ENCODE measurements at regions not wholly inside any gene's neighbourhood (a gene's known extent, or its start where the extent isn't known, plus 50 kb on each side); places are given as distances from the start of the nearest gene placed in this dataset.
"Not testable (repeated sequence)": the region's sequence is repeated elsewhere in the genome, so short reads cannot be mapped to it uniquely, and the experiment has no call there.

DNA sequence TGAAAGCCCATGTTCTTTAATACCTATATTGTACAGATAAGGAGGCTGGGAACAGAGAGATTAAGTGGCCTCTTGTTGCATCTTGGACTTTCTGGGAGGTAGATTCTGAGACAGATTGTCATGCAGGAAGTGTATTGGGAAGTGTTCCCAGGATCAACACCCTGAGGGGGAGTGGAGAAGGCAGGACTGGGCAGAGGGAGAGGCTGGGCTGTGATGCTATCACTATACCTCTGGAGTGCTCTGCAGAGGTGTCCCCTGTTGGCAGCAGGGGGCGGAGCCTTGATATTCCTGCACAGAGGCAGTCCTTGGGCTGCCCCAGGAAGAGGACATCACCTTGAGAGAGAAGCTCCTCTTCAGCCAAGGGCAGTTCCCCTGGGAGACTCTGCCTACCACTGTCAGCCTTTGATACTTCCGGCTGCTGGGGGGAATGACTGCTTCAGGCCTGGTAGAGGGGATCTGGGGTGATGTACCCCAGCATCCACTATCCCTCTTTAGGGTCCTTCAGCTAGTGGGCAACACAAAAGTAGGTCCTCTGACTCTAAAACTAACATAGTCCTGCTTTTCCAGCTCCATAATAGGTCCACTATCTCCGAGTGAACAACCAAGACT lies 97.4 kb upstream of the RNU6-1 start:
- H3K27ac ChIP-seq (ENCODE audit: low read length): no peak overlapping the region
- H3K4me3 ChIP-seq (ENCODE audit: low read depth in 1 of 2, low read length in 2 of 2): no peak overlapping the region
- H3K36me3 ChIP-seq (ENCODE audit: control insufficient read depth in 1 of 2, insufficient read depth in 2 of 2, low read length in 2 of 2): no peaks in the 10 kb centered on the region
- H3K27me3 ChIP-seq (ENCODE audit: low read depth, low read length): no peaks in the 10 kb centered on the region
- no peaks in the 10 kb centered on the region for H3K4me1 ChIP-seq (ENCODE audit: control insufficient read depth in 1 of 2, insufficient read depth in 2 of 2, low read length in 2 of 2)
- H3K9me3 ChIP-seq (ENCODE audit: control insufficient read depth in 1 of 2, low read length in 2 of 2): no peaks in the 10 kb centered on the region

DNA sequence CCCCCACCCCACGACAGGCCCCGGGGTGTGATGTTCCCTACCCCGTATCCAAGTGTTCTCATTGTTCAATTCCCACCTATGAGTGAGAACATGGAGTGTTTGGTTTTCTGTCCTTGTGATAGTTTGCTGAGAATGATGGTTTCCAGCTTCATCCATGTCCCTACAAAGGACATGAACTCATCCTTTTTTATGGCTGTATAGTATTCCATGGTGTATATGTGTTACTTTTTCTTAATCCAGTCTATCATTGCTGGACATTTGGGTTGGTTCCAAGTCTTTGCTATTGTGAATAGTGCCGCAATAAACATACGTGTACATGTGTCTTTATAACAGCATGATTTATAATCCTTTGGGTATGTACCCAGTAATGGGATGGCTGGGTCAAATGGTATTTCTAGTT lies 99.3 kb upstream of the RNU6-1 start:
- not testable (repeated sequence) for H3K27me3 ChIP-seq (ENCODE audit: low read depth, low read length); H3K4me1 ChIP-seq (ENCODE audit: control insufficient read depth in 1 of 2, insufficient read depth in 2 of 2, low read length in 2 of 2); H3K4me3 ChIP-seq (ENCODE audit: low read depth in 1 of 2, low read length in 2 of 2); H3K36me3 ChIP-seq (ENCODE audit: control insufficient read depth in 1 of 2, insufficient read depth in 2 of 2, low read length in 2 of 2); H3K27ac ChIP-seq (ENCODE audit: low read length); H3K9me3 ChIP-seq (ENCODE audit: control insufficient read depth in 1 of 2, low read length in 2 of 2)

DNA sequence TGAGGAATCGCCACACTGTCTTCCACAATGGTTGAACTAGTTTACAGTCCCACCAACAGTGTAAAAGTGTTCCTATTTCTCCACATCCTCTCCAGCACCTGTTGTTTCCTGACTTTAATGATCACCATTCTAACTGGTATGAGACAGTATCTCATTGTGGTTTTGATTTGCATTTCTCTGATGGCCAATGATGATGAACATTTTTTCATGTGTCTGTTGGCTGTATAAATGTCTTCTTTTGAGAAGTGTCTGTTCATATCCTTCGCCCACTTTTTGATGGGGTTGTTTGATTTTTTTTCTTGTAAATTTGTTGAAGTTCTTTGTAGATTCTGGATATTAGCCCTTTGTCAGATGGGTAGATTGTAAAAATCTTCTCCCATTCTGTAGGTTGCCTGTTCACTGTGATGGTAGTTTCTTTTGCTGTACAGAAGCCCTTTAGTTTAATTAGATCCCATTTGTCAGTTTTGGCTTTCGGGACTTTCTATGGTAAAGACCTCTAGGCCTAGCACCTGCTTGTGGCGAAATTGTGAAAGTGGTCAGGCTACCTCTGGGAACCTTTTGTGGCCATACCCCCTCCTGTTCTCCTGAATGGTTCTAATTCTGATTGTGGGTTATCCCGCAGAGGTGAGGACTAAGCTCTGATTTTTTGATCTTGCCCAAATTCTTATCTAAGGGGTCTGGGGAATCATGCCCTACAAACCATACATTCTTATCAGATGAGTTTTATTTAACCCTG lies 99.9 kb upstream of the RNU6-1 start:
- H3K36me3 ChIP-seq (ENCODE audit: control insufficient read depth in 1 of 2, insufficient read depth in 2 of 2, low read length in 2 of 2); H3K4me1 ChIP-seq (ENCODE audit: control insufficient read depth in 1 of 2, insufficient read depth in 2 of 2, low read length in 2 of 2); H3K4me3 ChIP-seq (ENCODE audit: low read depth in 1 of 2, low read length in 2 of 2); H3K9me3 ChIP-seq (ENCODE audit: control insufficient read depth in 1 of 2, low read length in 2 of 2); H3K27me3 ChIP-seq (ENCODE audit: low read depth, low read length); H3K27ac ChIP-seq (ENCODE audit: low read length): not testable (repeated sequence)

DNA sequence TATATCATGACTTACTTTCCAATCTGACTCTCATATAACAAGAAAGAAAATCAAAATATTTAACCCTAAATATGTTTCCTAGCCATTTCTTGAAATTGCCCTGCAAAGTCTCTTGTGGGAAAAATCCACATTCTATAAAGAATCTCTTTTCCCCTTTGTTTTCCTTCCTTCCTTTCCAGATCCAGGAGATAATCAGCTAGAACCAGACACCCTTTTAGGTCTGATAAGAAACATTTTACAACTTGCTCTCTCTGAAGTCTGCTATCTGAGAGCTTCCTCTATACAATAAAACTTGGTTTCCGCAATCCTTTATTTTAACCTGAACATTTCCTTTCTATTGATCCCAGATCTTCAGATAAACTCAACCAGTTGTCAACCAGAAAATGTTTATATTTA lies 100.5 kb upstream of the RNU6-1 start:
- no peaks in the 10 kb centered on the region for H3K9me3 ChIP-seq (ENCODE audit: control insufficient read depth in 1 of 2, low read length in 2 of 2)
- peaks cover 0 to 9% of the 10 kb centered on the region in 2 donors for H3K4me1 ChIP-seq (ENCODE audit: control insufficient read depth in 1 of 2, insufficient read depth in 2 of 2, low read length in 2 of 2)
- H3K27ac ChIP-seq (ENCODE audit: low read length): no peak overlapping the region
- H3K27me3 ChIP-seq (ENCODE audit: low read depth, low read length): no peaks in the 10 kb centered on the region
- H3K36me3 ChIP-seq (ENCODE audit: control insufficient read depth in 1 of 2, insufficient read depth in 2 of 2, low read length in 2 of 2): no peaks in the 10 kb centered on the region
- no peak overlapping the region for H3K4me3 ChIP-seq (ENCODE audit: low read depth in 1 of 2, low read length in 2 of 2)

DNA sequence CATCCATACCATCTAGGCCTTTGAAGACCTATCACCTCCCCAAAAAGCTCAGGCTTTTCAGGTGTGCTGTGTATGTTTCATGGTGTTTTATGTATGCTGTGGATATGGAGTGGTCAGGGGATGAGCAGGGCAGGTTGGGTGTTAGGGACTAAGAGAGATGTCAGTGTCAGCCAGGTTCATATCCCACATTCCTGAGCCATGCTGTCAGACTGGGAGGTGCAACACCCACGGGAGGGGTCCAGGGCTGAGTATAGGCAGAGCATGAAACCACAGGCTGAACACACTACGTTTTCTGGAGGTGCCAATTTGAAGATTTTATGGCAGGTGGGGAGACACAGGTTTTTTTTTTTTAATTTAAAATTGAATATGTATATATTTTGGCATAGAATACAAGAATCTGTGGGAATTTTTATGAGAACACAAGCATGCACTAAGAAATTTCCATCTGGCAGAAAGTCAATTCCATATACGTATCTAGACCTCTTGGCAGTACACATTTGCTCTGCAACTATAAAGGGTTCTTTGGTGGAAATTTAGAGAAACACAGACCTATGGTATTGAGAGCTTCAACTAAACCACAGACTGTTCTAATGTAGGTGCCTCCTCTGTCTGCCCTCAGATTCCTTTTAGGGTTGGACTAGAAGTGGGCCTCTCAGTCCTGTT lies 101.9 kb upstream of the RNU6-1 start:
- H3K27me3 ChIP-seq (ENCODE audit: low read depth, low read length): no peaks in the 10 kb centered on the region
- peaks cover 0 to 9% of the 10 kb centered on the region in 2 donors for H3K4me1 ChIP-seq (ENCODE audit: control insufficient read depth in 1 of 2, insufficient read depth in 2 of 2, low read length in 2 of 2)
- H3K4me3 ChIP-seq (ENCODE audit: low read depth in 1 of 2, low read length in 2 of 2): no peak overlapping the region
- no peak overlapping the region for H3K27ac ChIP-seq (ENCODE audit: low read length)
- no peaks in the 10 kb centered on the region for H3K36me3 ChIP-seq (ENCODE audit: control insufficient read depth in 1 of 2, insufficient read depth in 2 of 2, low read length in 2 of 2)
- no peaks in the 10 kb centered on the region for H3K9me3 ChIP-seq (ENCODE audit: control insufficient read depth in 1 of 2, low read length in 2 of 2)

DNA sequence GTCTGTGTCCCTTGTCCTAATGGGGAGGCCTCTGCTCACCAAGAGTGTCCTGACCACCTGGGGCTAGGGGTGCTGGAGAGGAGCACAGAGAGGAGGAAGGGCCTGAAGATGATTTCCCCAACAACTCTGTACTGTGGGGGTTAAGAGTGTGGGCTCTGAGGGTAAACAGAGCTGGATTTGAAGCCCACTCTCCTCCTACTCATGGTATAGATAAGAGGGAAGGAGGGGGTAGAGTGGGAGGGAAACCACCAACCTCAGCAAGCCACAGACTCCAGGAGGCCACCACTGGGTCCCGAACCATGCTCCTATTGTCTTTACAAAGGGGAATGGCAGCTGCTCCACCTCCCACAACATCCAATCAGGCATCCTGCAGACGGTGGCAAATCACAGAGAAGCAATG lies 103.6 kb upstream of the RNU6-1 start:
- Histone ChIP-seq H3K27me3 (ENCODE audit: low read depth, low read length) (no peaks in the 10 kb centered on the region), H3K4me1 (ENCODE audit: control insufficient read depth in 1 of 2, insufficient read depth in 2 of 2, low read length in 2 of 2) (peaks cover 0 to 9% of the 10 kb centered on the region in 2 donors), H3K36me3 (ENCODE audit: control insufficient read depth in 1 of 2, insufficient read depth in 2 of 2, low read length in 2 of 2) (no peaks in the 10 kb centered on the region), H3K9me3 (ENCODE audit: control insufficient read depth in 1 of 2, low read length in 2 of 2) (no peaks in the 10 kb centered on the region), H3K27ac (ENCODE audit: low read length) (no peak overlapping the region), H3K4me3 (ENCODE audit: low read depth in 1 of 2, low read length in 2 of 2) (no peak overlapping the region)

DNA sequence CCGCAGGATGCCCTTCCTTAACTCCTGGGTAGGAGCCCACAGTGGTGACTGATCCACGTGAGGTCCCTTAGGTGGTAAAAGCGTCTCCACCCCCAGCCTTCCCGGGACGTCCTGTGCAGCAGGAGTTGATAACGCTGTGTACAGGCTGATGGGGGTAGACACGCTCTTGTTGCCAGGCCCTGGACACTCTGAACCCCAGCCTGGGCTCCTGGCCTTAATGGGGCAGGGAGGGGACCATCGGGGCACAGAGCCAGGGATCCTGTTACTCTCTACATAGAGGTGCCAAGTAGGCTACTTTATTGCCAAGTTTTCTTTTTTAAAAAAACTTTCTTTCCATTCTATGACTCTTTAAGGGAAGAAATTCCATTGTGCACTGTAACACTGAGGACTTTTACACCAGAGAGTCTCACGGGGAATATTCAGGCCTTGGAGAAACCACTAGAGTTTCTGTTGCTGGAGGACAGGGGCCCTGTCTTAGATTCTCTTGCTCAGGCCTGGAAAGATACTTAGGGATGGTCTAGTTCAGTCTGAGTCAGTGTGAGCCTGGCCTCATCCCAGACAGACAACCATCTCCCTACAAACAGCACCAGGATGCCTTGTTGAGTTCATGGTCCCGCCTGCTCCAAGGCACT lies 104.3 kb upstream of the RNU6-1 start:
- Histone ChIP-seq H3K4me1 (ENCODE audit: control insufficient read depth in 1 of 2, insufficient read depth in 2 of 2, low read length in 2 of 2) (peaks cover 0 to 9% of the 10 kb centered on the region in 2 donors), H3K27me3 (ENCODE audit: low read depth, low read length) (no peaks in the 10 kb centered on the region), H3K9me3 (ENCODE audit: control insufficient read depth in 1 of 2, low read length in 2 of 2) (no peaks in the 10 kb centered on the region), H3K36me3 (ENCODE audit: control insufficient read depth in 1 of 2, insufficient read depth in 2 of 2, low read length in 2 of 2) (no peaks in the 10 kb centered on the region), H3K27ac (ENCODE audit: low read length) (no peak overlapping the region), H3K4me3 (ENCODE audit: low read depth in 1 of 2, low read length in 2 of 2) (no peak overlapping the region)

DNA sequence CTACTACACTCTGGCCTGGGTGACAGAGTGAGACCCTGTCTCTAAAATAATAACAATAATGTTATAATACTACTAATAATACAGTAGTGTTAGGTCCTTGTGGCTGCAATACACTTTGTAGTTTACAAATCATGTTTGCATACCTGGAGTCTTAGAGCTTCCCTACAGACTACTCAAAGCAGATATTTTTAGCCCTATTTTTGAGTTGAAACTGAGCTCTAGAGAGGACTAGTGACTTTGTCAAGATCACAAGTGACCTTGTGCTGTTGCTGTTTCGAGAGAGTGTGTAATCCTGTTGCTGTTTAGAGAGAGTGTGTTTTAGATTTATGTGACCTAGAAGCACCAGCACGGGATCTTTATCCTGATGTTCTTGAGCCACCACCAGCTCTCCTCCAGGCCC lies 105.3 kb upstream of the RNU6-1 start:
- Histone ChIP-seq H3K9me3 (ENCODE audit: control insufficient read depth in 1 of 2, low read length in 2 of 2) (no peaks in the 10 kb centered on the region), H3K4me1 (ENCODE audit: control insufficient read depth in 1 of 2, insufficient read depth in 2 of 2, low read length in 2 of 2) (peaks cover 0 to 9% of the 10 kb centered on the region in 2 donors), H3K4me3 (ENCODE audit: low read depth in 1 of 2, low read length in 2 of 2) (no peak overlapping the region), H3K27ac (ENCODE audit: low read length) (no peak overlapping the region), H3K36me3 (ENCODE audit: control insufficient read depth in 1 of 2, insufficient read depth in 2 of 2, low read length in 2 of 2) (no peaks in the 10 kb centered on the region), H3K27me3 (ENCODE audit: low read depth, low read length) (no peaks in the 10 kb centered on the region)

DNA sequence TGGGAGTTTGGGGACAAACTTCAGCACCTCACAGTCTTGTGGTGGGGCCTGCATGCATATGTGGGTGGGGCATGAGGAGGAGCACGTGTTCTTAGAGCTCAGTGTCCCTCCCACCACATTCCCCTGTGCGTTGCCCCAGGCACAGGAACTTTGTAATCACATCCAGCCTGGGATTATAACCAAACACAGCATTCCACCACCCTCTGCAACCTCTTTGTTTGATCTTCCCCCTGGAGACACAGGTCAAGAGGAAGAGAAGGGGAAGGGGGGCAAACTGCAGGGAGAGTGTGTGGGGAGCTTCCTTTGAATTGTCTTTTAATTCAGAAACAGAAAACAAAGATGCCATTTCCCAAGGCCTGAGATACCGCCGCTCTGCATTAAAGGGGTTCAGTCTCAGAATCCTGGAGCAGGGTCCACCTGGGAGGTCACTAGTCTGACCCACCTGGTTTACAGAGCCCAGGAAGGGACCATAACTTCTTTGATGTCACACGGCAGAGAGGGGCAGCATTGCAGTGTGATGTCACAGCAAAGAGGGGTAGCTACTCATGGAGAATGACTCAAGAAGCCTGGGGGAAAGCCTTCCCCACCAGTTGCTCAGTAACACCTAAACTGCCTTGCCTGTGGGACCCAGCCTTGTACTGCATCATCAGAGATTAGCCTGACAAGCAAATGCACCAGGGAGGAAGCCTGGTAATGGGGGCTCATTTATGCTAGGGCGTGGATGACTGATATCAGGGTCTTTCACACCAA lies 106.3 kb upstream of the RNU6-1 start:
- Histone ChIP-seq H3K27me3 (ENCODE audit: low read depth, low read length) (no peaks in the 10 kb centered on the region), H3K27ac (ENCODE audit: low read length) (no peak overlapping the region), H3K4me3 (ENCODE audit: low read depth in 1 of 2, low read length in 2 of 2) (no peak overlapping the region), H3K9me3 (ENCODE audit: control insufficient read depth in 1 of 2, low read length in 2 of 2) (no peaks in the 10 kb centered on the region), H3K4me1 (ENCODE audit: control insufficient read depth in 1 of 2, insufficient read depth in 2 of 2, low read length in 2 of 2) (peaks cover 0 to 9% of the 10 kb centered on the region in 2 donors), H3K36me3 (ENCODE audit: control insufficient read depth in 1 of 2, insufficient read depth in 2 of 2, low read length in 2 of 2) (no peaks in the 10 kb centered on the region)

DNA sequence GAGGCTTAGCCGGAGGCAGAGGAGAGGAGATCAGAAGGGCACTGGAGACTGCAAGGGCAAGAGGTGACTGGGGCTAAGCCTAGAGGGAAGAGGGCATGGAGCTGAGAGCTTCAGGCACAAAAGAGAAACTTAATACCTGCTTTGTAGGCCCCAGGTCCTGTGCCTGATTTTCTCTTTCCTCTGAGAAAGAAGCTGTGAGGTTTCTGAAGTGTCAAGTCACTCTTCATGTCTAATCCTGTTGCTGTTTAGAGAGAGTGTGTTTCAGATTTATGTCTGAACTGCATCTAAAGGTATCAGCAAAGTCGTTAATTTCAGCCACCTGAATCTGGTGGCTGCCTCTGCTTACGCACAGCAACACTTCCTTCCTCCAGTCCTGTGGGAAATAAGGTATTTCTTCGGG lies 106.9 kb upstream of the RNU6-1 start:
- no peaks in the 10 kb centered on the region for H3K27me3 ChIP-seq (ENCODE audit: low read depth, low read length)
- H3K36me3 ChIP-seq (ENCODE audit: control insufficient read depth in 1 of 2, insufficient read depth in 2 of 2, low read length in 2 of 2): no peaks in the 10 kb centered on the region
- no peaks in the 10 kb centered on the region for H3K9me3 ChIP-seq (ENCODE audit: control insufficient read depth in 1 of 2, low read length in 2 of 2)
- H3K27ac ChIP-seq (ENCODE audit: low read length): no peak overlapping the region
- H3K4me3 ChIP-seq (ENCODE audit: low read depth in 1 of 2, low read length in 2 of 2): no peak overlapping the region
- peaks cover 0 to 9% of the 10 kb centered on the region in 2 donors for H3K4me1 ChIP-seq (ENCODE audit: control insufficient read depth in 1 of 2, insufficient read depth in 2 of 2, low read length in 2 of 2)

Measured in muscle layer of duodenum (tissue), 2 donors.